HG03354 (cell line): ENCODE measurements at regions not wholly inside any gene's neighbourhood (a gene's known extent, or its start where the extent isn't known, plus 50 kb on each side); places are given as distances from the start of the nearest gene placed in this dataset.
A peak's percentile ranks its signal among the peaks of the same experiment; 100 is the strongest.

Experiments
- ATAC-seq: cut with Tn5 transposase; IDR thresholded peaks from one replicate; pipeline ENCODE4 v1.9.1; 2021; ENCODE audit warnings: mild to moderate bottlenecking; ENCODE audit not compliant: unreplicated experiment, poor library complexity, severe bottlenecking

GRCh38 chr17:77385750-77386501, 245.2 kb downstream of the SEC14L1 start:
- no peak for ATAC-seq

- ATAC-seq = no peak
Measured at GRCh38 chr17:77386502-77387192, 245.9 kb downstream of the SEC14L1 start.

GRCh38 chr17:77387891-77388290, 247.1 kb downstream of the SEC14L1 start:
- no peak for ATAC-seq

GRCh38 chr17:77388384-77389306, 247.9 kb downstream of the SEC14L1 start:
- no peak for ATAC-seq

GRCh38 chr17:77390870-77391269, 250.1 kb downstream of the SEC14L1 start:
- ATAC-seq = no peak

- no peak for ATAC-seq
Measured at GRCh38 chr17:77391668-77392375, 251.1 kb downstream of the SEC14L1 start.

GRCh38 chr17:77392376-77393273, 251.9 kb downstream of the SEC14L1 start:
- ATAC-seq = no peak

GRCh38 chr17:77393274-77393600, 252.5 kb downstream of the SEC14L1 start:
- ATAC-seq = no peak

- no peak for ATAC-seq
Measured at GRCh38 chr17:77393867-77394539, 253.2 kb downstream of the SEC14L1 start.

GRCh38 chr17:77394540-77395295, 253.9 kb downstream of the SEC14L1 start:
- no peak for ATAC-seq

GRCh38 chr17:77395501-77396048, 254.8 kb downstream of the SEC14L1 start:
- no peak for ATAC-seq

GRCh38 chr17:77396610-77397009, 255.8 kb downstream of the SEC14L1 start:
- no peak for ATAC-seq

- ATAC-seq = no peak
Measured at GRCh38 chr17:77398274-77398673, 257.5 kb downstream of the SEC14L1 start.

- ATAC-seq = no peak
Measured at GRCh38 chr17:77399319-77399957, 258.7 kb downstream of the SEC14L1 start.

GRCh38 chr17:77400445-77400870, 259.7 kb downstream of the SEC14L1 start:
- peak; percentile 51 for ATAC-seq

GRCh38 chr17:77402159-77402731, 261.5 kb downstream of the SEC14L1 start:
- ATAC-seq = no peak

- no peak for ATAC-seq
Measured at GRCh38 chr17:77403854-77404253, 263.1 kb downstream of the SEC14L1 start.
